H1 (cell line): ENCODE measurements at regions not wholly inside any gene's neighbourhood (a gene's known extent, or its start where the extent isn't known, plus 50 kb on each side); places are given as distances from the start of the nearest gene placed in this dataset.

Source experiments
- EGR1 ChIP-seq: IDR thresholded peaks from 2 replicates; pipeline ENCODE4 v1.6.1; 2011; ENCODE audit warnings: low read depth, low read length, borderline replicate concordance
- JUND ChIP-seq: IDR thresholded peaks from 2 replicates; pipeline ENCODE4 v1.6.1; 2011; ENCODE audit warnings: mild to moderate bottlenecking, improper control_type of control experiment, low read length
- SIN3A ChIP-seq, 2 experiments: IDR thresholded peaks in 1 of 2; conservative IDR thresholded peaks in 1 of 2; 2 replicates each; pipeline ENCODE4 v1.6.1; 2011 to 2012; ENCODE audit warnings: low read length in 2 of 2, improper control_type of control experiment in 1 of 2, low read depth in 1 of 2, mild to moderate bottlenecking in 1 of 2
- TAF1 ChIP-seq: IDR thresholded peaks from 2 replicates; pipeline ENCODE4 v1.6.1; 2011; ENCODE audit warnings: mild to moderate bottlenecking, low read depth, low read length
- TF ChIP-seq, protein P1 (sequence below): IDR thresholded peaks from 2 replicates; pipeline ENCODE4 v1.6.1; 2011; ENCODE audit warnings: low read length, improper control_type of control experiment

DNA sequence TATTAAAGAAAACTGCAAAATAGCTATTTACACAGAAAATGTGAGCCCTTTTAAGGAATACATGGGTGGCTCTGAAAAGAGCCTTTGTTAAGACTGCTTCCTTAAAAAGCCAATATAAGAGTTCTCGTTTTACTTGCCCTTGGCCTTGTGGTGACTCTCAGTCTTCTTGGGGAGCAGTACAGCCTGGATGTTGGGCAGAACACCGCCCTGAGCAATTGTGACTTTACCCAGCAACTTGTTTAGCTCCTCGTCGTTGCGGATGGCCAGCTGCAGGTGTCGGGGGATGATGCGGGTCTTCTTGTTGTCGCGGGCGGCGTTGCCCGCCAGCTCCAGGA lies 111.5 kb downstream of the HFE start (continued):
- TF ChIP-seq TAF1, result no peak
- TF ChIP-seq EGR1, result no peak
- 0 out of 4 replicates have a peak, but pooled peaks of 1 of the 2 experiments have one; percentile 14 for TF ChIP-seq SIN3A (conservative IDR thresholded peaks at IDR 0.05 in 1 of 2, IDR thresholded peaks at IDR 0.05 in 1 of 2; ENCODE audit: low read depth in 1 of 2, low read length in 2 of 2)
- TF ChIP-seq, protein P1, sequence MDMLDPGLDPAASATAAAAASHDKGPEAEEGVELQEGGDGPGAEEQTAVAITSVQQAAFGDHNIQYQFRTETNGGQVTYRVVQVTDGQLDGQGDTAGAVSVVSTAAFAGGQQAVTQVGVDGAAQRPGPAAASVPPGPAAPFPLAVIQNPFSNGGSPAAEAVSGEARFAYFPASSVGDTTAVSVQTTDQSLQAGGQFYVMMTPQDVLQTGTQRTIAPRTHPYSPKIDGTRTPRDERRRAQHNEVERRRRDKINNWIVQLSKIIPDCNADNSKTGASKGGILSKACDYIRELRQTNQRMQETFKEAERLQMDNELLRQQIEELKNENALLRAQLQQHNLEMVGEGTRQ, result no peak
- no peak for TF ChIP-seq JUND
